ENCODE measurements at regions not wholly inside any gene's neighbourhood (a gene's known extent, or its start where the extent isn't known, plus 50 kb on each side); places are given as distances from the start of the nearest gene placed in this dataset.
"Not testable (repeated sequence)": the region's sequence is repeated elsewhere in the genome, so short reads cannot be mapped to it uniquely, and the experiment has no call there.

DNA sequence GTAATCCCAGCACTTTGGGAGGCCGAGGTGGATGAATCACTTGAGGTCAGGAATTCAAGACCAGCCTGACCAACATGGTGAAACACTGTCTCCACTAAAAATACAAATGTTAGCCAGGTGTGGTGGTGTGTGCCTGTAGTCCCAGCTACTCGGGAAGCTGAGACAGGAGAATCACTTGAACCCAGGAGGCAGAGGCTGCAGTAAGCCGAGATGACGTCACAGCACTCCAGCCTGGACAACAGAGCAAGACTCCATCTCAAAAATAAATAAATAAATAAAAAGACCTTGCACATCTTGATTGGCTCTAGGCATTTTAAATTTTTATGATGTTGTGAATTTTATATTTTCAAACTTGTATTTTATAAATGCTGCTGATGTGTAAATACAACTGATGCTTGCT, 141.7 kb downstream of the ARRDC3 start:
- not testable (repeated sequence) for DNase-seq (ENCODE audit: low read depth)

DNA sequence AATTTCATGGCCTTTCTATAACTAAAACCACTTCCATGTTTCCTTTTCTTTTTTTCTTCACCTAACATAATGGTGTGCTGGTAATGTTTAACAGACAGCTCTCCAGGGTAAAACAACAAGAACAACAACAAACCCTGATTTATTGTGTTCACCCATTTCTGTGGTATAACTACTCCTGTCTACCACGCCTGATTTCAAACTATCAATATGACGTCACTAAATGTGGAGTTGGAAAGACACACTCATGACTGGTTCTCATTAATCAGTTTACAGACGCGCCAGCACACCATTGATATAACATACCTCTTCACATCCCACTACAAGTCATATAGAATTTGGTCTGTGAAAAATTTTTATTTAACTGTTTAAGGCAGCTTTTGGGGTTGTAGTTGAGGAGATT, 142.9 kb downstream of the ARRDC3 start:
- DNase-seq (ENCODE audit: low read depth): no peak

DNA sequence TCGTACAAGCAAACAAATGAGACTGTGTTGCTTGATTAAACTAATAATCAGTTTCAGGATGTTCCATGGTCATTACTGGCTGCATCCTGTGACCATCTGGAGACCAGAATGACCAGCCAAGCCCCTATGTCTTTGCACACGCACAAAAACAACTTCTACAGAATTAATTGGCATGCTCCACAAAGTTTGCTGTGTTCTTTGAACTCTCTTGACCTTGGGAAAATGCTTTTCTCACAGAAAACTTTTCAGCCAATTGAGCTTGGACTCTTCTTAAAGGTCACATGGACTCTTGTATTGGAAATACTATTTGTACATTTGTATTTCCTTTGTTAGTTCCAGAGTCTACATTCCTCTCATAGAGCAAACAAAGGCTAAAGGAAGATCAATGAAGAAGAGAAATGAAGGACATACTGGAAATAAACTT, 147.8 kb downstream of the ARRDC3 start:
- no peak for DNase-seq (ENCODE audit: low read depth)

DNA sequence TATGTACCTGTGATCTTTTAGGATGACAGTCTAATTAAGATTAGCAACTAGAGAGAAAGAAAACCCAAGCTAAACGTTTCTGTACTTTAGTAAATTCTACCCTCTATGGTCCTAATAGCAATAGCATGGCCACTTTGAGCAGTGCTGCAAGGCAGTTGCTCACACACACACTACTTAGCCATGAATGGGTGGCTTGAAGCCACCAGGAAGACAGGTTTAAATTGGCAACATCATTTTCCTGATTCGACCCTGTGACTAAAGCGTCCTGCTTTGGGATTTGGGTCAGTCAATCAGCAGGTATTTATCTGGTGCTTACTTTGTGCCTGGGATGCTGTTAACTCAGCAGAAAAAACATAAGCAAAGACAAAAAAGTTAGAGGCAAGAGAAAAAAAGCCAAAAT, 150.6 kb downstream of the ARRDC3 start:
- DNase-seq (ENCODE audit: low read depth): no peak

DNA sequence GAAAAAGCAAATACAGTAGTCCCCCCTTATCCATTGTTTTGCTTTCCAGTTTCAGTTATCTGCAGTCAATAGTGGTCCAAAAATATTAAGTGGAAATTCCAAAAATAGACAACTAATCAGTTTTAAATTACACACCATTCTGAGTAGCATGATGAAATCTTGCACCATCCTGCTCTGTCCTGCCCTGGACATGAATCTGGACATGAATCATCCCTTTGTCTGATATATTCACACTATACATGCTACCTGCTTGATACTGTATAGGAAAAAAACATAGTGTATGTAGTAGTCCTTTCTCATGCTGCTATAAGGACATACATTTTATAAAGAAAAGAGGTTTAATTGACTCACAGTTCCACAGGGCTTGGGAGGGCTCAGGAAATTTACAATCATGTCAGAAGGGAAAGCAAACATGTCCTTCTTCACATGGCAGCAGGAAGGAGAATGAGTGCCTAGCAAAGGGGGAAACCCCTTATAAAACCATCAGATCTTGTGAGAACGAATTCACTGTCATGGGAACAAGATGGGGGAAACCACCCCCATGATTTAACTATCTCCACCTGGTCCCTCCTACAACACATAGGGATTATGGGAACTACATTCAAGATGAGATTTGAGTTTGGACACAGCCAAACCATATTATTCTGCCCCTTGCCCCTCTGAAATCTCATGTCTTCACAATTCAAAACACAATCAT, 153.9 kb downstream of the ARRDC3 start:
- DNase-seq (ENCODE audit: low read depth): no peak

DNA sequence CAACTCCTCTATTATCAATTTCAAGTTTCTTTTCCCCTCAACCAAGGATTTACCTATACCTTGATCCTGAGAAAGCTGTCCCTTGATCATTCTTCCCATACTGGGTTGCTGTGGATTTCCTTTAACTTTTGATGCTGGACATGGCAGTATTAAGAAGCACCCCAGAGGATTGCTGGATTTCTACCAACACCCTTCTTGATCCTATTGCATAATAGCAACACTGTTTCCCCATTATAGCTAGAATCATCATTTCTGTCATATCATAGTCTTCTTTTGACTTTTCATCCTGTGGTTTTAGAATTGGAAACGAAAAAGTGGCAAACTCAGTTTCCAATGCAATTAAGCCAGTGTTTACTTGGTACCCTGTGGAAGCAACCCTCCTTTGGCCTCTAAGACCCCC, 154.9 kb downstream of the ARRDC3 start:
- no peak for DNase-seq (ENCODE audit: low read depth)

DNA sequence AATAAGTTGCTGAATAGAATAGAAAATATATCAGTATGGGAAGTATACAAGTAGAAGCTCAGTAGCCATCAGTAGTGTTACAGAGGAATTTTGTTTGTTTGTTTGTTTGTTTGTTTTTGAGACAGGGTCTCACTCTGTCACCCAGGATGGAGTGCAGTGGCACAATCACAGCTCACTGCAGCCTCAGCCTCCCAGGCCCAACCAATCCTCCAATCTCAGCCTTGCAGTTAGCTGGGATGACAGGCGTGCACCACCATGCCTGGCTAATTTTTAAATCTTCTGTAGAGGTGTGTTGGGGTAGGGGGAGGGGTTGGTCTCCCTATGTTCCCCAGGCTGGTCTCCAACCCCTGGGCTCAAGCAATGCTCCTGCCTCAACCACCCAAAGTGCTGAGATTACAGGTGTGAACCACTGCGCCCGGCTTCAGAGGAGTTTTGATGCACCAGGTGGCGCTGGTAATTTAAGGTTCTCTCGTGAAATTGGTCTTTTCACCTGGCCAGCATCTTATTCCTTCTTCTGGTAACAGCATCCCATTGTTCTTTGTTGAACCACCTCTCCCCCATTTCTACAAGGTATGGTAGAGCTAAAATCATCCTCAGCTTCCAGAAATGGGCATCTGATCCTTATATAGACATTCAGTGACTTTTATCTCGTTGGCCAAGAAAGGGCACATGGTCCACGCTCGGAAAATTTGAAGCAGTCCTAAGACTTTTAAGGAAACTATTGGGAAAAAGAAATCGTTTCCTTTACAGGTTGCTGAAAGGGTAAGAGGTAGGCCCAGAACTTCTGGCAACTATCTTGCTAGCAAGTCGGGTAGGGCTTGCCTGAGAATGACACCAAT, 157.1 kb downstream of the ARRDC3 start:
- DNase-seq (ENCODE audit: low read depth): peak; percentile 44

DNA sequence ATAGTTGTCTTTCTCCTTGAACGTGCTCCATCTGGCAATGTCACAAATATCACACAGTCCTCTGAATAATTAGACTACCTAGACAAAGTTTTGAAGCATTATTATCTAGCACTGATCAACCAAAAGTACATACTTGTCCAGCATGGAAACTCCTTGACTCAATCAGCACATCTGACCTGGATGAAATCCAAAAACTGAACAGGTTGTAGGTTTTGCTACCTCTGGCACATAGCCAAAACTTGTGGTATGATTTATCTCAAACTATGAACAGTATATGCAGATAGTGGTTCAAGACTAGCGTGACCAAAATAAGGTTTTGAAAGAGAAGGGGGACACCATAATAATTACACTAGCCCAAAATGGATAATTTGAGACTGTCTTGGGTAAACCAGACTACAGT, 158.1 kb downstream of the ARRDC3 start:
- no peak for DNase-seq (ENCODE audit: low read depth)

DNA sequence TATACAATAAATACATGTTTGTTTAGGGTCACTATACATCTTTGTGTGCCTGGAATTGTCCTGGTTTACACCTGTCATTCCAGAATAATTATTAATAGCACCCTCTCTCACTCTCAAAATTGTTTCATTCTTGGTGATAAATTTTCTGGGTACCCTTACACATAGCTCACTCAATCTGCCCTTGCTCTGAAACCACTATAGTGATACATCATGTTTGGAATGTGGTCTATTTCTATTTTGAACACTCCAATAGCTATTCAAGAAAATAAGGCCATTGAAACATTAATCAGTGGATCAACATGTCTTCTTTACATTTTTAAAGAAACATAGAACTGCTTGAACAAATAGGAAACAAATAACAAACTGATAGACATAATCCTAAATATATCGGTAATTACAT, 158.7 kb downstream of the ARRDC3 start:
- no peak for DNase-seq (ENCODE audit: low read depth)

DNA sequence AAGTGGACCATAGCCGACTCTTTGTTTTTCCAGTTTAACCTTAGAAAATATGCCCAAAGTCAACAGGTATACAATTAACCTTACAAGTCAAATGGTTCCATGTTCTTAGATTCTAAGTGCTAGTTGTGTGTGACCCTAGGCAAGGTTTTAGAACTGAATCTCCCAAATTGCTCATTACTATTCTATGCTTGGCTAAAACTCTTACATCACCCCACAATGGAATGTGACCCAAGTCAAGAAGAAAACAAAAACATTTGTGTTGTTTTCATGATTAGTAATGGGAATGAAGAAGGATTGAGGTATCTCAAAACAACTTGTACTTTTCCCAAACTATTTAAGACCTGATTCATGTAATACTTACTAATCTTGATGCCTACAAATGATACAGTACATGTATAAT, 159.2 kb downstream of the ARRDC3 start:
- DNase-seq (ENCODE audit: low read depth): no peak

DNA sequence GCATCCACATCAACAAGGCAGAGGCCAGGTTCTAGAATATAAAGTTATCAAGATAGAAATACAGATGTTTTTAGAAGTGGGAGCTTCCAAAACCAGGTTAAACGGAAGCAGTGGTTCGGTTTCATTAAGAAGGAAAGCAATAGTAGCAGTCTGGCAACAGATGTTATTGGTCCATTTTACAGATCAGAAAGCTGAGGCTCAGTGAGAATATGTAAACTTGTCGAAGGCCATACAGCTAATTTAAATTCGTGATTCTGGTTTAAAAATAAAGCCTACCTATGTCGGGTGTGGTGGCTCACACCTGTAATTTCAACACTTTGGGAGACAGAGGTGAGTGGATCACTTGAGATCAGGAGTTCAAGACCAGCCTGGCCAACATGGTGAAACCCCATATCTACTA, 160.6 kb downstream of the ARRDC3 start:
- DNase-seq (ENCODE audit: low read depth): no peak

DNA sequence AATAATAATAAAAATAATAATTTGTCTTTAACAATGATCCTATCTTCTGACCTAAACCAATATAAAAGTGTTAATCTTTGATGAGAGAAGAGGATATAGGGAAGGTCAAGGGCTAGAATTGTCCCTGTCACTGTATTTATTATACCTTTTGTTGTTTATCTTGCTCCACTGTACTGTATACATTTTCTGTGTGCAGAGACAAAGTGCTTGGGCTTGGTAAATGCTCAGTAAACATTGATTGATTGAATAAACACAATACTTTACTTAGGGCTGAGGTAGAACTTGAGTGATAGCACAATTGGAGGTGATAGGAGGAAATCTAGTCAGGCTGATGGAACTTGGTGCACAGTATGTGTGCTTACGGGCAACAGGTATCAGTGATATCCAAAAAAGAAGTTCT, 161.2 kb downstream of the ARRDC3 start:
- DNase-seq (ENCODE audit: low read depth): no peak

DNA sequence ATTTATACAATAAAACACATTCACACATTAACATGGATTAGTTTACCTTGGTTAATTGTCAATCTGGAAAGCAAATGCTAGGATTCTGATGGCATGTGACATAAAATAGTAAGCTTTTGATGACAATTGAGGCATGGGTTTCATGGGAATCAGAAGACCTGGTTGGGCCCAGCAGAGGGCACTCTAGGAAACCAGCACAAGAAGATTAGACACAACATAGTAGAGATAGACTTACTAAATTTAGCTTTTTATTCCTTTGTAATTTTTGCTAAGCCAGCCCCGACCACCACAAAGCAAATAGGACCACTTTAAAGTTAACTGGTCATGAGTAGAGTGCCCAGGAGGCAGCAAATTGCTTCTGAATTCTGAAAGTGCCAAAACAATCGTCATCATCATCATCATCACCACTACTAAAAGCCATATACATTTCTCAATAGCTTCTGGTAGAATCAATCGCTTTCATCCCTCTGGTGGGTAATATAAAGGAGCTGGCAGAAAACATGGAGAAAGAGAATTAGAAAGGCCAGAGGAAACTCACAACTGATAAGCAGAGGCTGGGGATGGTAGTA, 163.2 kb downstream of the ARRDC3 start:
- DNase-seq (ENCODE audit: low read depth): peak; percentile 16

DNA sequence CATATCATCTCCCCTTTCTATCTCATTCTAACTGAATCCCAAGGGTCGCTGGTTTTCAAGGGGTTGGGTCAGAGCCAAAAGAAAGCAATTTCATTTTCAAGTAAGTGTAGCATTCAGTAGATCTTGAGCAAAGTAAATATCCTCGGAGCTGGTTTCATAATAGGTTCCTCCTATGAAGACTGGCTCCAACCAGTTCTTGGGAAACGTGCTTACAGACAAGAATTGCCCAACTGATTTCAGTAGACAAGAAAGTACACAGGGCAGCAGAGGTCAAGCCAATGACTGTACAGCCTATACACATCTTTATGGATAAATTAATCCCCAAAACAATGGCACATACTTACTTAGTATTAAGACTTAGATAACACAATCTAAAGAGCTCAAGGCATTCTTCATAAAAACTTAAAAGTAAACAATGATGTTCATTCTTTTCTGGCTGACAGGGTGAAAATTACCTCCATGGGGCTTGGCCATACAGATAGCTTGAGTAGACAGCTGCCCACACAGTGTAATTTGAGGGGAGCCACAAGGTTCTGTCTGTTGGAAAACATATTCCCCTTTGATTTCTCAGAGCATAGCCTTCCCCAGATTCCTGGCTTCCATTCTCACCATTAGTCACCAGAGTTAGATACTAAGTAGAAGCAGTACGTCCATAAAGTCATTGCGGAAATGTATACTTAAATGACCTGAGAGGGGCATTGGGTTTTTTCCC, 163.9 kb downstream of the ARRDC3 start:
- no peak for DNase-seq (ENCODE audit: low read depth)

DNA sequence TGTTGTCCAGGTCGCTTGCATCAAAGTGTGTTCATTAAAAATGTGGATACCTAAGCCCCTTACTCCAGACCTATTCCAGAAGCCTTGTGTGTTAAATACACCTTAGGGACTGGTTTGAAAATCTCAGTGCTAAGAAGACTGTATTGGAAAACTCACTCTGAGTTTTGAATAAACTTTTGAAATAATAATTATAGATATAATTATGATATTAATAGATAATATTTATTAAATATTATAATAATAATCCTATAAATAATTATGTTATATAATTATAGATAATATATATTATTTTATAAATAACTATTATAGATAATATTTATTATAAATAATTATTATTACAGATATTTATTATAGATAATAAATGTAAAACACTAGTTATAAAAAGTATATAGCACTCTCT, 165.3 kb downstream of the ARRDC3 start:
- no peak for DNase-seq (ENCODE audit: low read depth)

DNA sequence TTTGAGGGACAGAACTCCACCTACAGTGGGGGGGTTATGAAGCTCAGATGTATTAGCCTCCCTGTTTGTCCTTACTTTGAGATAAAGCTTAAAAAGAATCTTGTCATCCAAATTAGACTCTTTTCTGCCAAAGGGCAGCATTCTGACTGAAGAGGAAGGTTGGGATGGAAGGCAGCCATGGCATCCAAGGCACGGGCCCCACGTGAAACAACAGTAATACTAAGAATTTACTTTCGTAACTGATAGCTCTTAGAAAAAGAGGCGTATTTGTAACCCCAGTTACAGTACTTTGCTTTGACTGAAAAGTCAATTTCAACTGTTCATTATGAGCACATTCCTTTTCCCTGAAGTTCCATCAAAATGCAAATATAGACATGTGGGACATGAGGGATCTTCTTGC, 168.5 kb downstream of the ARRDC3 start:
- DNase-seq (ENCODE audit: low read depth): no peak
